Neural progenitor cell (in vitro differentiated cells): ENCODE measurements at regions not wholly inside any gene's neighbourhood (a gene's known extent, or its start where the extent isn't known, plus 50 kb on each side); places are given as distances from the start of the nearest gene placed in this dataset.

Experiments used
- DNase-seq: peaks from one replicate; pipeline ENCODE4 v3.0.0-alpha.2; 2016; ENCODE audit warnings: low spot score
- H2AFZ ChIP-seq: fragments of 200-600 bp; sonication (generic); replicated peaks from 2 replicates; pipeline ENCODE4 v1.6.1; 2016; ENCODE audit warnings: antibody characterized with exemption
- H3F3A ChIP-seq: fragments of 200-600 bp; sonication (generic); 2 replicates; pipeline ENCODE4 v1.6.1; 2016; ENCODE audit warnings: antibody characterized with exemption, low read depth
- H3K27ac ChIP-seq: fragments of 200-600 bp; sonication (generic); 2 replicates; pipeline ENCODE4 v1.5.1; 2016; ENCODE audit warnings: mild to moderate bottlenecking
- H3K27me3 ChIP-seq: fragments of 200-600 bp; sonication (generic); 2 replicates; pipeline ENCODE4 v1.6.1; 2016; ENCODE audit warnings: mild to moderate bottlenecking, moderate library complexity
- H3K36me3 ChIP-seq: fragments of 200-600 bp; sonication (generic); 2 replicates; pipeline ENCODE4 v1.5.1; 2016
- H3K4me1 ChIP-seq: fragments of 200-600 bp; sonication (generic); 2 replicates; pipeline ENCODE4 v1.6.1; 2016; ENCODE audit warnings: mixed run types
- H3K4me2 ChIP-seq: fragments of 200-600 bp; sonication (generic); 2 replicates; pipeline ENCODE4 v1.6.1; 2016
- H3K4me3 ChIP-seq: fragments of 200-600 bp; sonication (generic); 2 replicates; pipeline ENCODE4 v1.5.1; 2016
- H3K79me2 ChIP-seq: fragments of 200-600 bp; sonication (generic); 2 replicates; pipeline ENCODE4 v1.6.1; 2016; ENCODE audit warnings: low read depth
- H3K9ac ChIP-seq: fragments of 200-600 bp; sonication (generic); 2 replicates; pipeline ENCODE4 v1.6.1; 2016
- H3K9me3 ChIP-seq: fragments of 200-600 bp; sonication (generic); 2 replicates; pipeline ENCODE4 v1.5.1; 2016; ENCODE audit warnings: low read depth
- H4K20me1 ChIP-seq: fragments of 200-600 bp; sonication (generic); 2 replicates; pipeline ENCODE4 v1.6.1; 2016; ENCODE audit warnings: low read depth
- H3K27ac Mint-ChIP-seq: 3 replicates; pipeline ENCODE4 v1.8.0; 2021; ENCODE audit warnings: mixed read lengths
- H3K27me3 Mint-ChIP-seq: 2 replicates; pipeline ENCODE4 v1.8.0; 2022; ENCODE audit warnings: low read depth, mild to moderate bottlenecking, inconsistent platforms, moderate library complexity, mixed read lengths; ENCODE audit not compliant: insufficient read depth
- H3K36me3 Mint-ChIP-seq: 3 replicates; pipeline ENCODE4 v1.8.0; 2021; ENCODE audit warnings: mixed read lengths
- H3K4me1 Mint-ChIP-seq: 3 replicates; pipeline ENCODE4 v1.8.0; 2021; ENCODE audit warnings: mixed read lengths
- H3K4me3 Mint-ChIP-seq: 3 replicates; pipeline ENCODE4 v1.8.0; 2021; ENCODE audit warnings: mild to moderate bottlenecking, moderate library complexity, mixed read lengths
- H3K9me3 Mint-ChIP-seq: 3 replicates; pipeline ENCODE4 v1.8.0; 2020; ENCODE audit warnings: mixed read lengths
- CTCF ChIP-seq: fragments of 200-600 bp; sonication (generic); IDR thresholded peaks from 2 replicates; pipeline ENCODE4 v1.5.1; 2017; ENCODE audit warnings: antibody characterized with exemption, mild to moderate bottlenecking
- EZH2 ChIP-seq: fragments of 200-600 bp; sonication (generic); IDR thresholded peaks from 2 replicates; pipeline ENCODE4 v1.6.1; 2017; ENCODE audit warnings: antibody characterized with exemption, mild to moderate bottlenecking, moderate library complexity
- EZH2phosphoT487 ChIP-seq: fragments of 200-600 bp; sonication (generic); IDR thresholded peaks from 2 replicates; pipeline ENCODE4 v1.6.1; 2017; ENCODE audit warnings: antibody characterized with exemption

- H3K4me1 Mint-ChIP-seq: peaks cover 7% of the 10 kb centered on the region
- no peaks in the 10 kb centered on the region for H3K9me3 Mint-ChIP-seq
- H3K27ac Mint-ChIP-seq: no peak overlapping the region
- H2AFZ ChIP-seq: no peak overlapping the region
- H3K27ac ChIP-seq: no peak overlapping the region
- H3K4me3 Mint-ChIP-seq: no peak overlapping the region
- H3K27me3 ChIP-seq: no peaks in the 10 kb centered on the region
- H3K9ac ChIP-seq: no peak overlapping the region
- no peak overlapping the region for H3K4me2 ChIP-seq
- no peaks in the 10 kb centered on the region for H3K36me3 Mint-ChIP-seq
- H3K4me1 ChIP-seq: no peaks in the 10 kb centered on the region
- no peaks in the 10 kb centered on the region for H3F3A ChIP-seq
- TF ChIP-seq CTCF (no peak), EZH2phosphoT487 (no peak), EZH2 (no peak)
- H3K9me3 ChIP-seq: no peaks in the 10 kb centered on the region
- no peak overlapping the region for H3K4me3 ChIP-seq
- peaks cover 9% of the 10 kb centered on the region for H3K27me3 Mint-ChIP-seq
- H4K20me1 ChIP-seq: no peaks in the 10 kb centered on the region
- no peaks in the 10 kb centered on the region for H3K36me3 ChIP-seq
- DNase-seq: no peak
- H3K79me2 ChIP-seq: no peaks in the 10 kb centered on the region
Observed at GRCh38 chr5:34570143-34570542, 86.0 kb upstream of the RAI14 start.

- Mint-ChIP-seq H3K27ac (no peak overlapping the region), H3K36me3 (no peaks in the 10 kb centered on the region), H3K27me3 (peaks cover 9% of the 10 kb centered on the region), H3K4me3 (no peak overlapping the region), H3K9me3 (no peaks in the 10 kb centered on the region), H3K4me1 (peaks cover 7% of the 10 kb centered on the region)
- no peaks in the 10 kb centered on the region for H4K20me1 ChIP-seq
- H3K9me3 ChIP-seq: no peaks in the 10 kb centered on the region
- H3K79me2 ChIP-seq: no peaks in the 10 kb centered on the region
- H3K27ac ChIP-seq: no peak overlapping the region
- no peaks in the 10 kb centered on the region for H3K36me3 ChIP-seq
- H3F3A ChIP-seq: no peaks in the 10 kb centered on the region
- H2AFZ ChIP-seq: no peak overlapping the region
- no peak for TF ChIP-seq EZH2phosphoT487
- no peak for TF ChIP-seq CTCF
- no peak for TF ChIP-seq EZH2
- H3K4me2 ChIP-seq: no peak overlapping the region
- no peaks in the 10 kb centered on the region for H3K4me1 ChIP-seq
- H3K4me3 ChIP-seq: no peak overlapping the region
- no peak for DNase-seq
- H3K9ac ChIP-seq: no peak overlapping the region
- H3K27me3 ChIP-seq: no peaks in the 10 kb centered on the region
Observed at GRCh38 chr5:34570721-34571676, 85.1 kb upstream of the RAI14 start.

GRCh38 chr5:34571677-34572041 lies 84.5 kb upstream of the RAI14 start:
- Histone ChIP-seq H3K79me2 (no peaks in the 10 kb centered on the region), H3K27me3 (no peaks in the 10 kb centered on the region), H3K36me3 (no peaks in the 10 kb centered on the region), H3F3A (no peaks in the 10 kb centered on the region), H3K9ac (no peak overlapping the region), H4K20me1 (no peaks in the 10 kb centered on the region), H3K4me2 (no peak overlapping the region), H3K9me3 (no peaks in the 10 kb centered on the region), H3K27ac (no peak overlapping the region), H3K4me1 (no peaks in the 10 kb centered on the region), H3K4me3 (no peak overlapping the region), H2AFZ (no peak overlapping the region)
- no peaks in the 10 kb centered on the region for H3K36me3 Mint-ChIP-seq
- TF ChIP-seq EZH2phosphoT487 (no peak), EZH2 (no peak), CTCF (no peak)
- no peak overlapping the region for H3K4me3 Mint-ChIP-seq
- peaks cover 9% of the 10 kb centered on the region for H3K27me3 Mint-ChIP-seq
- no peaks in the 10 kb centered on the region for H3K9me3 Mint-ChIP-seq
- no peak for DNase-seq
- no peak overlapping the region for H3K27ac Mint-ChIP-seq
- H3K4me1 Mint-ChIP-seq: peaks cover 7% of the 10 kb centered on the region
